K562 (cell line): ENCODE measurements at regions not wholly inside any gene's neighbourhood (a gene's known extent, or its start where the extent isn't known, plus 50 kb on each side); places are given as distances from the start of the nearest gene placed in this dataset.

ENCODE experiments used
- ATAC-seq: fragments of 200-7000 bp; cut with Tn5 transposase; 3 replicates; pipeline ENCODE4 v1.9.1; 2020; ENCODE audit warnings: moderate library complexity
- BruUV-seq: library from RNA; stranded (reverse); fragments of 400-500 nt; replicated peaks from 2 replicates; lab custom pipeline; 2021; lab: Mats Ljungman, UMichigan
- CTCF ChIA-PET: fragments of 300-600 bp; formaldehyde crosslinking; extraction: SDS; loops from one replicate; lab custom pipeline; 2021; ENCODE audit warnings: low intra/inter-chr PET ratio; lab: Yijun Ruan, JAX
- POLR2A ChIA-PET: fragments of 300-600, 350-650 bp; sonication (Branson Sonifier 250); formaldehyde crosslinking; extraction: SDS; loops from one replicate; lab custom pipeline; 2021; ENCODE audit warnings: antibody characterized with exemption, inconsistent platforms; lab: Yijun Ruan, JAX
- DNase-seq, 4 experiments: peaks; one replicate each; pipeline versions ENCODE4 v3.0.0 to v3.0.0-alpha.2; 2011 to 2018; ENCODE audit warnings: low spot score in 3 of 4, mixed read lengths in 3 of 4; ENCODE audit errors: extremely low read depth in 1 of 4
- FAIRE-seq: peaks from 2 replicates; lab custom pipeline; 2011; peaks lifted over from hg19 to GRCh38; lab: Jason Lieb, UNC
- H2AFZ ChIP-seq: 2 replicates; pipeline ENCODE4 v1.6.0; 2011; ENCODE audit warnings: low read depth, low read length, control low read depth, inconsistent platforms
- H3K27ac ChIP-seq: fragments of 200-600 bp; 3 replicates; pipeline ENCODE4 v1.8.0; 2011; ENCODE audit warnings: low read depth, mild to moderate bottlenecking, control low read depth, inconsistent platforms, low read length, moderate library complexity, mixed read lengths; ENCODE audit errors: extremely low read depth
- H3K27me3 ChIP-seq, 2 experiments: fragments of 300-600 bp in 1 of 2; 2 replicates in 1 of 2; 3 replicates in 1 of 2; pipeline versions ENCODE4 v1.6.0 to v1.8.0; 2011; ENCODE audit warnings: inconsistent platforms in 2 of 2, low read length in 2 of 2, mild to moderate bottlenecking in 1 of 2, mixed read lengths in 1 of 2, moderate library complexity in 1 of 2; ENCODE audit not compliant: control insufficient read depth in 2 of 2, insufficient read depth in 2 of 2
- H3K36me3 ChIP-seq: fragments of 300-600 bp; 3 replicates; pipeline ENCODE4 v1.8.0; 2011; ENCODE audit warnings: mild to moderate bottlenecking, low read length, inconsistent platforms; ENCODE audit not compliant: control insufficient read depth, insufficient read depth
- H3K4me1 ChIP-seq, 2 experiments: fragments of 200-600 bp in 1 of 2; replicated peaks in 1 of 2; 2 replicates in 1 of 2; 3 replicates in 1 of 2; pipeline versions ENCODE4 v1.5.1 to v1.8.0; 2011; ENCODE audit warnings: inconsistent platforms in 2 of 2, low read length in 2 of 2, mild to moderate bottlenecking in 1 of 2, mixed read lengths in 1 of 2, moderate library complexity in 1 of 2; ENCODE audit not compliant: control insufficient read depth in 2 of 2, insufficient read depth in 2 of 2
- H3K4me2 ChIP-seq: 2 replicates; pipeline ENCODE4 v1.6.1; 2011; ENCODE audit warnings: low read length, control low read depth, inconsistent platforms, mixed read lengths; ENCODE audit not compliant: insufficient read depth
- H3K4me3 ChIP-seq: fragments of 200-600 bp; sonication (generic), shearing (Covaris generic); 2 replicates; pipeline ENCODE4 v1.5.1; 2016; ENCODE audit warnings: control low read depth, inconsistent platforms
- H3K79me2 ChIP-seq: fragments of 200-600 bp; 3 replicates; pipeline ENCODE4 v1.8.0; 2011; ENCODE audit warnings: low read length, inconsistent platforms; ENCODE audit not compliant: control insufficient read depth, insufficient read depth
- H3K9ac ChIP-seq, 2 experiments: 2 replicates each; pipeline versions ENCODE4 v1.6.0 to v1.6.1; 2011; ENCODE audit warnings: low read depth in 2 of 2, low read length in 2 of 2, control low read depth in 1 of 2, inconsistent platforms in 1 of 2, mild to moderate bottlenecking in 1 of 2, mixed read lengths in 1 of 2; ENCODE audit not compliant: insufficient read depth in 1 of 2
- H3K9me1 ChIP-seq: one replicate; pipeline ENCODE4 v1.6.0; 2011; ENCODE audit warnings: inconsistent platforms, mild to moderate bottlenecking, low read length, moderate library complexity; ENCODE audit not compliant: control insufficient read depth, insufficient read depth
- H3K9me3 ChIP-seq: replicated peaks from 2 replicates; pipeline ENCODE4 v1.5.1; 2011; ENCODE audit warnings: low read depth, low read length, inconsistent platforms; ENCODE audit not compliant: control insufficient read depth, insufficient read depth
- H4K20me1 ChIP-seq: replicated peaks from 2 replicates; pipeline ENCODE4 v1.6.1; 2011; ENCODE audit warnings: low read length, inconsistent platforms, mixed read lengths; ENCODE audit not compliant: control insufficient read depth, insufficient read depth
- COPS2 ChIP-seq: fragments of 450-650 bp; conservative IDR thresholded peaks from 2 replicates; pipeline ENCODE4 v1.6.1; 2016; ENCODE audit warnings: mild to moderate bottlenecking, moderate library complexity
- GTF2B ChIP-seq: IDR thresholded peaks from 2 replicates; pipeline ENCODE4 v1.6.1; 2011; ENCODE audit not compliant: insufficient read length; ENCODE audit errors: extremely low read depth
- GTF2F1 ChIP-seq: IDR thresholded peaks from 2 replicates; pipeline ENCODE4 v1.6.1; 2011; ENCODE audit warnings: low read depth, low read length, improper control_type of control experiment
- MBD2 ChIP-seq: sonication (generic); IDR thresholded peaks from 2 replicates; pipeline ENCODE4 v1.6.1; 2016; ENCODE audit warnings: low read depth, borderline replicate concordance
- MLX ChIP-seq, 2 experiments: fragments of 450-650 bp in 1 of 2; sonication (generic) in 1 of 2; formaldehyde crosslinking; conservative IDR thresholded peaks; 2 replicates each; pipeline versions ENCODE4 v1.4.0 to v1.8.1; 2020 to 2022; ENCODE audit warnings: mild to moderate bottlenecking in 1 of 2, missing genetic modification reagents in 1 of 2
- SREBF1 ChIP-seq: fragments of 150-350 bp; IDR thresholded peaks from 2 replicates; pipeline ENCODE4 v1.6.1; 2014; ENCODE audit warnings: antibody characterized with exemption, low read depth, low read length, borderline replicate concordance
- ZNF589 ChIP-seq: fragments of 200-800 bp; sonication (Bioruptor generic); IDR thresholded peaks from 2 replicates; pipeline ENCODE4 v1.6.1; 2016; ENCODE audit warnings: low read depth, missing genetic modification characterization, missing compliant biosample characterization
- ZNF696 ChIP-seq: fragments of 250-450 bp; sonication (Bioruptor Pico); conservative IDR thresholded peaks from 2 replicates; pipeline ENCODE4 v1.4.0; 2020; ENCODE audit warnings: mild to moderate bottlenecking, moderate library complexity
- WGBS: fragments of 100-300 bp; shearing (Covaris generic); methylation state at CpG from one replicate; pipeline ENCODE4 v1.1.6; 2016; ENCODE audit warnings: low coverage, mixed read lengths; ENCODE audit not compliant: insufficient coverage; ENCODE audit errors: missing lambda C conversion rate; 5-methylcytosine and 5-hydroxymethylcytosine counted together
- in situ Hi-C: fragments of 300-500 bp; cut with MboI; formaldehyde crosslinking; loops from 4 replicates; pipeline ENCODE4 v1.15.0; 2018; ENCODE audit warnings: inconsistent platforms, mixed read lengths
- intact Hi-C: fragments of 100-400 bp; cut with micrococcal nuclease; formaldehyde crosslinking; loops from 2 replicates; pipeline ENCODE4 v1.14.2; 2022

- no peak for FAIRE-seq
- H3K9ac ChIP-seq, result no peak overlapping the region
Observed at GRCh38 chr7:47188136-47188535, 393.8 kb downstream of the TNS3 start.

More at GRCh38 chr7:47188136-47188535, 393.8 kb downstream of the TNS3 start:
- in situ Hi-C loops (no loop called here), intact Hi-C loops (no loop called here)
- BruUV-seq, result no TSS peak
- 0 out of 5 replicates have a peak, but pooled peaks cover 0 to 4% of the 10 kb centered on the region in 2 experiments for H3K27me3 ChIP-seq
- peaks cover 16 to 28% of the 10 kb centered on the region in 2 experiments for H3K4me1 ChIP-seq
- no peak for TF ChIP-seq GTF2F1
- TF ChIP-seq COPS2, result no peak
- TF ChIP-seq MLX (CRISPR knock-in tag; conservative IDR thresholded peaks at IDR 0.05), result no peak
- TF ChIP-seq SREBF1, result no peak
- no peak for TF ChIP-seq ZNF696 (CRISPR knock-in tag)
- no peak for TF ChIP-seq ZNF589 (CRISPR knock-in tag)
- TF ChIP-seq MBD2, result no peak
- TF ChIP-seq GTF2B, result no peak
- no peaks in the 10 kb centered on the region for H3K9me1 ChIP-seq
- no peaks in the 10 kb centered on the region for H3K9me3 ChIP-seq
- H3K79me2 ChIP-seq, result no peaks in the 10 kb centered on the region
- POLR2A ChIA-PET, result interaction anchor here (0.5 kb wide), 1 partner anchor 20 kb away, joined by 3 read pairs; no protein-coding TSS in a partner anchor
- CTCF ChIA-PET, result no interaction called here
- 9% methylated on average over 3 of the region's 3 CpGs for WGBS
- H3K36me3 ChIP-seq, result no peaks in the 10 kb centered on the region
- no peaks in the 10 kb centered on the region for H4K20me1 ChIP-seq
- H3K27ac ChIP-seq, result no peak overlapping the region
- no peak overlapping the region for H3K4me3 ChIP-seq
- H2AFZ ChIP-seq, result no peak overlapping the region
- DNase-seq, result no peak
- no peak overlapping the region for H3K4me2 ChIP-seq
- no peak for ATAC-seq
